ENCODE measurements at regions not wholly inside any gene's neighbourhood (a gene's known extent, or its start where the extent isn't known, plus 50 kb on each side); places are given as distances from the start of the nearest gene placed in this dataset.
"Not testable (repeated sequence)": the region's sequence is repeated elsewhere in the genome, so short reads cannot be mapped to it uniquely, and the experiment has no call there.

GRCh38 chr13:68551701-68552522, 1321.8 kb upstream of the PCDH9 start:
- no peak for ATAC-seq

GRCh38 chr13:68550330-68550729, 1320.2 kb upstream of the PCDH9 start:
- no peak overlapping the region for H3K27ac ChIP-seq
- H3K36me3 ChIP-seq = no peaks in the 10 kb centered on the region
- intact Hi-C loops (cut with DNase I) = no loop called here
- ATAC-seq (no peak), DNase-seq (no peak)
- no peak overlapping the region for H3K4me3 ChIP-seq
- TF ChIP-seq CTCF (IDR thresholded peaks at IDR 0.05) = no peak
- no peaks in the 10 kb centered on the region for H3K4me1 ChIP-seq
- H3K9me3 ChIP-seq = no peaks in the 10 kb centered on the region
- no peaks in the 10 kb centered on the region for H3K27me3 ChIP-seq

More at GRCh38 chr13:68551701-68552522, 1321.8 kb upstream of the PCDH9 start:
- Histone ChIP-seq H3K9me3 (no peaks in the 10 kb centered on the region), H3K4me3 (no peak overlapping the region), H3K27ac (no peak overlapping the region), H3K36me3 (no peaks in the 10 kb centered on the region), H3K4me1 (no peaks in the 10 kb centered on the region), H3K27me3 (no peaks in the 10 kb centered on the region)
- no peak for TF ChIP-seq CTCF (IDR thresholded peaks at IDR 0.05)
- intact Hi-C loops (cut with DNase I) = no loop called here
- DNase-seq = no peak

GRCh38 chr13:68540244-68540643, 1310.1 kb upstream of the PCDH9 start:
- H3K36me3 ChIP-seq = no peaks in the 10 kb centered on the region
- no peaks in the 10 kb centered on the region for H3K9me3 ChIP-seq
- TF ChIP-seq CTCF (IDR thresholded peaks at IDR 0.05) = no peak
- no peak overlapping the region for H3K4me3 ChIP-seq
- ATAC-seq (no peak), DNase-seq (no peak)
- H3K27ac ChIP-seq = no peak overlapping the region
- no peaks in the 10 kb centered on the region for H3K27me3 ChIP-seq
- H3K4me1 ChIP-seq = no peaks in the 10 kb centered on the region
- intact Hi-C loops (cut with DNase I) = no loop called here

GRCh38 chr13:68535329-68535728, 1305.2 kb upstream of the PCDH9 start:
- Histone ChIP-seq H3K9me3 (no peaks in the 10 kb centered on the region), H3K27me3 (no peaks in the 10 kb centered on the region), H3K27ac (no peak overlapping the region), H3K36me3 (no peaks in the 10 kb centered on the region), H3K4me1 (no peaks in the 10 kb centered on the region), H3K4me3 (no peak overlapping the region)
- no peak for TF ChIP-seq CTCF (IDR thresholded peaks at IDR 0.05)
- no peak for ATAC-seq
- DNase-seq = no peak
- intact Hi-C loops (cut with DNase I) = no loop called here

GRCh38 chr13:68527167-68527566, 1297.0 kb upstream of the PCDH9 start:
- H3K4me1 ChIP-seq; H3K4me3 ChIP-seq; H3K9me3 ChIP-seq; H3K27ac ChIP-seq; ATAC-seq; DNase-seq; intact Hi-C loops (cut with DNase I); H3K36me3 ChIP-seq; H3K27me3 ChIP-seq: not testable (repeated sequence)

- intact Hi-C loops (cut with DNase I) = no loop called here
- Histone ChIP-seq H3K4me1 (no peaks in the 10 kb centered on the region), H3K4me3 (no peak overlapping the region), H3K36me3 (no peaks in the 10 kb centered on the region), H3K9me3 (no peaks in the 10 kb centered on the region), H3K27ac (no peak overlapping the region), H3K27me3 (no peaks in the 10 kb centered on the region)
- ATAC-seq = no peak
- no peak for DNase-seq
- TF ChIP-seq CTCF (IDR thresholded peaks at IDR 0.05) = no peak
These were observed 1293.8 kb upstream of the PCDH9 start for GRCh38 chr13:68523838-68524424.
